ENCODE measurements at regions not wholly inside any gene's neighbourhood (a gene's known extent, or its start where the extent isn't known, plus 50 kb on each side); places are given as distances from the start of the nearest gene placed in this dataset.

- Histone ChIP-seq H3K4me3 (replicated peaks in 1 of 2; ENCODE audit: low read depth in 1 of 2, low read length in 2 of 2) (no peak overlapping the region), H3K27me3 (ENCODE audit: insufficient read depth, low read length) (no peaks in the 10 kb centered on the region), H3K9me3 (ENCODE audit: control insufficient read depth in 1 of 2, insufficient read depth in 1 of 2, low read depth in 1 of 2, low read length in 2 of 2) (no peaks in the 10 kb centered on the region), H3K4me1 (ENCODE audit: control insufficient read depth in 1 of 2, insufficient read depth in 2 of 2, low read length in 2 of 2) (no peaks in the 10 kb centered on the region), H3K4me2 (ENCODE audit: low read length) (no peak overlapping the region), H3K36me3 (ENCODE audit: control insufficient read depth in 1 of 2, insufficient read depth in 2 of 2, low read length in 2 of 2) (no peaks in the 10 kb centered on the region), H3K9ac (ENCODE audit: low read length) (no peak overlapping the region), H2AFZ (ENCODE audit: low read depth, low read length, poor library complexity, severe bottlenecking) (peak overlapping the region; percentile 27), H3K79me2 (ENCODE audit: insufficient read depth, low read length) (no peaks in the 10 kb centered on the region), H3K27ac (ENCODE audit: low read depth, low read length) (no peak overlapping the region), H4K20me1 (ENCODE audit: insufficient read depth) (no peaks in the 10 kb centered on the region), H3K9me2 (ENCODE audit: insufficient read depth) (no peaks in the 10 kb centered on the region)
- BruUV-seq (replicated peaks): no TSS peak
- ChIA-PET CTCF (no interaction called here), POLR2A (no interaction called here), RAD21 (ENCODE audit: low non-redundant PET in 1 of 2, low total read pairs in 2 of 2, uncharacterized antibody in 2 of 2, unreplicated experiment in 2 of 2) (no interaction called here)
- TF ChIP-seq, protein P1, sequence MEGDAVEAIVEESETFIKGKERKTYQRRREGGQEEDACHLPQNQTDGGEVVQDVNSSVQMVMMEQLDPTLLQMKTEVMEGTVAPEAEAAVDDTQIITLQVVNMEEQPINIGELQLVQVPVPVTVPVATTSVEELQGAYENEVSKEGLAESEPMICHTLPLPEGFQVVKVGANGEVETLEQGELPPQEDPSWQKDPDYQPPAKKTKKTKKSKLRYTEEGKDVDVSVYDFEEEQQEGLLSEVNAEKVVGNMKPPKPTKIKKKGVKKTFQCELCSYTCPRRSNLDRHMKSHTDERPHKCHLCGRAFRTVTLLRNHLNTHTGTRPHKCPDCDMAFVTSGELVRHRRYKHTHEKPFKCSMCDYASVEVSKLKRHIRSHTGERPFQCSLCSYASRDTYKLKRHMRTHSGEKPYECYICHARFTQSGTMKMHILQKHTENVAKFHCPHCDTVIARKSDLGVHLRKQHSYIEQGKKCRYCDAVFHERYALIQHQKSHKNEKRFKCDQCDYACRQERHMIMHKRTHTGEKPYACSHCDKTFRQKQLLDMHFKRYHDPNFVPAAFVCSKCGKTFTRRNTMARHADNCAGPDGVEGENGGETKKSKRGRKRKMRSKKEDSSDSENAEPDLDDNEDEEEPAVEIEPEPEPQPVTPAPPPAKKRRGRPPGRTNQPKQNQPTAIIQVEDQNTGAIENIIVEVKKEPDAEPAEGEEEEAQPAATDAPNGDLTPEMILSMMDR (IDR thresholded peaks at IDR 0.05 in 2 of 3, conservative IDR thresholded peaks at IDR 0.05 in 1 of 3; ENCODE audit: borderline replicate concordance in 1 of 3, insufficient read depth in 1 of 3, low read depth in 2 of 3, low read length in 2 of 3): no peak
- TF ChIP-seq SRF (IDR thresholded peaks at IDR 0.05; ENCODE audit: low read depth): no peak
- TF ChIP-seq ZFX (IDR thresholded peaks at IDR 0.05): no peak
- TF ChIP-seq CBX3 (IDR thresholded peaks at IDR 0.05; ENCODE audit: low read depth): no peak
- TF ChIP-seq FOSL1 (IDR thresholded peaks at IDR 0.05; ENCODE audit: low read depth): no peak
- no peak for TF ChIP-seq EZH2 (IDR thresholded peaks at IDR 0.05)
- no peak for TF ChIP-seq YY1 (IDR thresholded peaks at IDR 0.05; ENCODE audit: extremely low read depth, insufficient replicate concordance, low read depth, low read length)
- TF ChIP-seq, protein P2, sequence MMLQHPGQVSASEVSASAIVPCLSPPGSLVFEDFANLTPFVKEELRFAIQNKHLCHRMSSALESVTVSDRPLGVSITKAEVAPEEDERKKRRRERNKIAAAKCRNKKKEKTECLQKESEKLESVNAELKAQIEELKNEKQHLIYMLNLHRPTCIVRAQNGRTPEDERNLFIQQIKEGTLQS (IDR thresholded peaks at IDR 0.05): no peak
- no peak for TF ChIP-seq EZH2phosphoT487 (IDR thresholded peaks at IDR 0.05; ENCODE audit: borderline replicate concordance)
- TF ChIP-seq EGR1 (IDR thresholded peaks at IDR 0.05; ENCODE audit: low read depth): no peak
- no peak for TF ChIP-seq TCF7L2 (IDR thresholded peaks at IDR 0.05; ENCODE audit: borderline replicate concordance, extremely low read depth, insufficient read depth, insufficient read length)
- TF ChIP-seq CEBPB (IDR thresholded peaks at IDR 0.05; ENCODE audit: low read depth): no peak
- no peak for TF ChIP-seq POLR2A (IDR thresholded peaks at IDR 0.05; ENCODE audit: borderline replicate concordance, extremely low read depth, insufficient read depth, insufficient read length)
- TF ChIP-seq POLR2AphosphoS5 (IDR thresholded peaks at IDR 0.05; ENCODE audit: low read depth, low read length): no peak
- TF ChIP-seq ZBTB33 (IDR thresholded peaks at IDR 0.05; ENCODE audit: extremely low read depth, insufficient replicate concordance, low read length): no peak
- TF ChIP-seq, protein P3, sequence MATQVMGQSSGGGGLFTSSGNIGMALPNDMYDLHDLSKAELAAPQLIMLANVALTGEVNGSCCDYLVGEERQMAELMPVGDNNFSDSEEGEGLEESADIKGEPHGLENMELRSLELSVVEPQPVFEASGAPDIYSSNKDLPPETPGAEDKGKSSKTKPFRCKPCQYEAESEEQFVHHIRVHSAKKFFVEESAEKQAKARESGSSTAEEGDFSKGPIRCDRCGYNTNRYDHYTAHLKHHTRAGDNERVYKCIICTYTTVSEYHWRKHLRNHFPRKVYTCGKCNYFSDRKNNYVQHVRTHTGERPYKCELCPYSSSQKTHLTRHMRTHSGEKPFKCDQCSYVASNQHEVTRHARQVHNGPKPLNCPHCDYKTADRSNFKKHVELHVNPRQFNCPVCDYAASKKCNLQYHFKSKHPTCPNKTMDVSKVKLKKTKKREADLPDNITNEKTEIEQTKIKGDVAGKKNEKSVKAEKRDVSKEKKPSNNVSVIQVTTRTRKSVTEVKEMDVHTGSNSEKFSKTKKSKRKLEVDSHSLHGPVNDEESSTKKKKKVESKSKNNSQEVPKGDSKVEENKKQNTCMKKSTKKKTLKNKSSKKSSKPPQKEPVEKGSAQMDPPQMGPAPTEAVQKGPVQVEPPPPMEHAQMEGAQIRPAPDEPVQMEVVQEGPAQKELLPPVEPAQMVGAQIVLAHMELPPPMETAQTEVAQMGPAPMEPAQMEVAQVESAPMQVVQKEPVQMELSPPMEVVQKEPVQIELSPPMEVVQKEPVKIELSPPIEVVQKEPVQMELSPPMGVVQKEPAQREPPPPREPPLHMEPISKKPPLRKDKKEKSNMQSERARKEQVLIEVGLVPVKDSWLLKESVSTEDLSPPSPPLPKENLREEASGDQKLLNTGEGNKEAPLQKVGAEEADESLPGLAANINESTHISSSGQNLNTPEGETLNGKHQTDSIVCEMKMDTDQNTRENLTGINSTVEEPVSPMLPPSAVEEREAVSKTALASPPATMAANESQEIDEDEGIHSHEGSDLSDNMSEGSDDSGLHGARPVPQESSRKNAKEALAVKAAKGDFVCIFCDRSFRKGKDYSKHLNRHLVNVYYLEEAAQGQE (IDR thresholded peaks at IDR 0.05; ENCODE audit: low read depth): no peak
- TF ChIP-seq ZNF274 (IDR thresholded peaks at IDR 0.05; ENCODE audit: low read depth, low read length): no peak
- TF ChIP-seq RAD21 (IDR thresholded peaks at IDR 0.05; ENCODE audit: low read depth): no peak
- no peak for TF ChIP-seq MAX (IDR thresholded peaks at IDR 0.05)
- ATAC-seq (no peak), DNase-seq (ENCODE audit: low read depth, low spot score) (no peak)
- intact Hi-C loops (cut with micrococcal nuclease): no loop called here
Measured at GRCh38 chr1:195597891-195598290, 1010.3 kb downstream of the KCNT2 start.

All from HCT116 (cell line).